SK-N-MC (cell line): ENCODE measurements at regions not wholly inside any gene's neighbourhood (a gene's known extent, or its start where the extent isn't known, plus 50 kb on each side); places are given as distances from the start of the nearest gene placed in this dataset.

Experiments
- DNase-seq: peaks from one replicate; pipeline ENCODE4 v3.0.0-alpha.2; 2011; ENCODE audit warnings: low read depth, low spot score
- H3K27ac ChIP-seq: fragments of 200-600 bp; sonication (generic); 2 replicates; pipeline ENCODE4 v1.5.1; 2016; ENCODE audit warnings: mixed run types
- H3K36me3 ChIP-seq: fragments of 200-600 bp; sonication (generic); 2 replicates; pipeline ENCODE4 v1.6.1; 2017; ENCODE audit warnings: antibody characterized with exemption, low read length, mixed read lengths; ENCODE audit not compliant: insufficient read depth
- H3K4me3 ChIP-seq: fragments of 200-600 bp; sonication (generic); 2 replicates; pipeline ENCODE4 v1.5.1; 2016
- H3K9ac ChIP-seq: fragments of 200-600 bp; sonication (generic); 2 replicates; pipeline ENCODE4 v1.8.0; 2017; ENCODE audit warnings: mixed run types, mixed read lengths; ENCODE audit not compliant: insufficient read length
- H3K9me3 ChIP-seq: fragments of 200-600 bp; sonication (generic); 2 replicates; pipeline ENCODE4 v1.6.1; 2017; ENCODE audit warnings: low read depth, mild to moderate bottlenecking, antibody characterized with exemption, low read length, moderate library complexity, mixed read lengths
- EZH2 ChIP-seq: fragments of 200-600 bp; sonication (generic); IDR thresholded peaks from one replicate; pipeline ENCODE4 v1.6.1; 2017; ENCODE audit warnings: antibody characterized with exemption
- FOXP2 ChIP-seq: optimal IDR thresholded peaks from 2 replicates; pipeline ENCODE3; 2011; ENCODE audit warnings: mild to moderate bottlenecking, moderate library complexity; ENCODE audit not compliant: insufficient read depth; ENCODE audit errors: extremely low read length, control extremely low read depth
- POLR2AphosphoS5 ChIP-seq: IDR thresholded peaks from 2 replicates; pipeline ENCODE4 v1.6.1; 2012; ENCODE audit warnings: mild to moderate bottlenecking, low read depth, low read length, borderline replicate concordance

DNA sequence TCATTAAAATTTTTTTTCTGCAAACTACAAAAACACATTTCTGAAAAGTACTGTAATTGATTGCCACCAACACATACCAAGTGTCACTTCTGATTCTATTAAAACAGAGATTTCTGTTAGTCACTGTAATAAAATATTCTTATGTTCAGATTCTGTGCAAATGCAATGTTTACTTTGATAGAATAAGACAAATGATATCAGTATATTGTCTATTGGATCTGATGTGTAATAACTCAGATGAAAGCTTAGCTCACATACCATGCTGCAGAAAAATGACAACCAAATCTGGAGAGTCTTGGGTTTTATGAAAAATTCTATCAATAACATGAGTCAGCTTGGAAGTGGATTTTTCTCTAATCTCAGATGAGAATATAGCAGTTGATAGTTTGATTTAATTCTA lies 963.8 kb upstream of the B3GALT2 start:
- H3K36me3 ChIP-seq = no peaks in the 10 kb centered on the region
- no peak overlapping the region for H3K9ac ChIP-seq
- TF ChIP-seq POLR2AphosphoS5 (no peak), FOXP2 (no peak), EZH2 (no peak)
- H3K27ac ChIP-seq = no peak overlapping the region
- H3K4me3 ChIP-seq = no peak overlapping the region
- H3K9me3 ChIP-seq = no peaks in the 10 kb centered on the region
- DNase-seq = no peak

DNA sequence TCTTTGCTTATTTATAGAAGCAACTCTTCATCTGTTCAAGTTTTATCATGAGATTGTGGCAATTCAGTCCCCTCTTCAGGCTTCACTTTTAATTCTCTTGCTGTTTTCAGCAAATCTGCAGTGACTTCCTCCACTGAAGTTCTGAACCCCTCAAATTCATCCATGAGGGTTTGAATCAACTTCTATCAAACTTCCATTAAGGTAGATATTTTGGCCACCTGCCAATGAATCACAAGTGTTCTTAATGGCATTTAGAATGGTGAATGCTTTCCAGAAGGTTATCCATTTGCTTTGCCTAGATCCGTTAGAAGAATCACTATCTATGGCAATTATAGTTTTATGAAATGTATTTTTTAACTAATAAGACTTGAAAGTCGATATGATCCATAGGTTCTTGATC lies 946.7 kb upstream of the B3GALT2 start:
- no peak for DNase-seq
- Histone ChIP-seq H3K36me3 (no peaks in the 10 kb centered on the region), H3K9me3 (no peaks in the 10 kb centered on the region), H3K4me3 (no peak overlapping the region), H3K27ac (no peak overlapping the region), H3K9ac (no peak overlapping the region)
- TF ChIP-seq POLR2AphosphoS5 = no peak
- TF ChIP-seq FOXP2 = no peak
- no peak for TF ChIP-seq EZH2

DNA sequence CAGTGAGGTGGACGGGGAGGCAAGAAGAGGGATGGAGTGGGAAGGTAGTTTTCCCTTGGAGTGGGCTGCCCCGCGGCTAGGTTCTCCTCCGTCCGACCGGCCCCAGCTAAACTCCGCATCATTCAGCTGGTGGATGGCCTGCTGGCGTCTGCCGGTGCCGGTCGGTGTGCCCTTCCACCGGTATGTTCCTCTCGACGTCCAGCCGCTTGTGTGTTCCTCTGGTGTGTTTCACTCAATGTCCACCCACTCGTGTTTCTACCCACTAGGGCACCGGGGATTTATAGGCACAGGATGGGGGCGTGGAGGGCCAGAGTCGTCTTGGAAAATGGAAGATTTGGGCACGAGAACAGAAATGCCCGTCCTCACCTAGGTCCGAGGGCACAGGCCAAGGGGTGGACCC lies 931.7 kb upstream of the B3GALT2 start:
- Histone ChIP-seq H3K9me3 (no peaks in the 10 kb centered on the region), H3K9ac (no peak overlapping the region), H3K27ac (no peak overlapping the region), H3K4me3 (no peak overlapping the region), H3K36me3 (no peaks in the 10 kb centered on the region)
- no peak for DNase-seq
- no peak for TF ChIP-seq EZH2

DNA sequence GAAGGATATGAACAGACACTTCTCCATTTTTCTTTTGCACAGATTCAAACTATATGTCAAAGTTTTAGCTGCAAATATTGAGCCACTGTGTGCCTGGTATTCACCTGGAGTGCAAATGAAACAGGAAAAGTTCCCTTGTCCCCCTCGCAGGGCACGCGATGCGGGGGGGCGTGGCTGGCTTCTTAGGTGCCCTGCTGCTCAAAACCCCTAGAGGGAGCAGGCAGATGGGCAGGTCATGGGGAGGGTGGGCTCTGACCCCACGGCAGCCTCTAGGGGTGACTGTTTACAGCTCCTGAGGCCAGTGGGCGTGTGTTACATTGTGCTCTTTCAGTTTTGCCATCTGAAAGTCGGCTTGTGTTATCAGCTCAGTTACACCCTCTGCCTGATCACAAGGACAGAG lies 931.2 kb upstream of the B3GALT2 start:
- H3K36me3 ChIP-seq = no peaks in the 10 kb centered on the region
- H3K9me3 ChIP-seq = no peaks in the 10 kb centered on the region
- TF ChIP-seq FOXP2 (no peak), POLR2AphosphoS5 (no peak)
- H3K9ac ChIP-seq = no peak overlapping the region
- DNase-seq = no peak
- no peak overlapping the region for H3K4me3 ChIP-seq
- no peak overlapping the region for H3K27ac ChIP-seq

DNA sequence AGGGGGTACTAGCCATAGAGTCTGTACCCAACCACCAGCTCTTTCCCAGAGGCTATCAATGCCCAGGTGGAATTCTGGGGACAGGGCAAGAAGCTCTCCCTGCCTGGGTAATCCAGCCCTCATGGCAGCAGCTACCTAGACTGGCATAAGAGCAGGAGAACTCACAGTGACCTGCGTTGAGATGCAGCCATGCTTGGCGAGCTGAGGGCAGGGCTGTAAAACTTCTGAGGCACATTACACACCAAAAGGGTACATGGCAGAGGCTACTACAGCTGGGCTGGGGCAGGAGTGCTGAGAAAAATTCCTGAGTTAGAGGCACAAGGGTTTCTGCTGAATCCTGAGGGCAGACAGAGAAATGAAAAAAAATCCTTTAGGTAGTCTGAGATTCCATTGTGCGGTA lies 927.9 kb upstream of the B3GALT2 start:
- H3K4me3 ChIP-seq = no peak overlapping the region
- H3K9ac ChIP-seq = no peak overlapping the region
- no peak overlapping the region for H3K27ac ChIP-seq
- H3K9me3 ChIP-seq = no peaks in the 10 kb centered on the region
- no peak for DNase-seq
- no peak for TF ChIP-seq FOXP2
- no peak for TF ChIP-seq POLR2AphosphoS5
- no peaks in the 10 kb centered on the region for H3K36me3 ChIP-seq

DNA sequence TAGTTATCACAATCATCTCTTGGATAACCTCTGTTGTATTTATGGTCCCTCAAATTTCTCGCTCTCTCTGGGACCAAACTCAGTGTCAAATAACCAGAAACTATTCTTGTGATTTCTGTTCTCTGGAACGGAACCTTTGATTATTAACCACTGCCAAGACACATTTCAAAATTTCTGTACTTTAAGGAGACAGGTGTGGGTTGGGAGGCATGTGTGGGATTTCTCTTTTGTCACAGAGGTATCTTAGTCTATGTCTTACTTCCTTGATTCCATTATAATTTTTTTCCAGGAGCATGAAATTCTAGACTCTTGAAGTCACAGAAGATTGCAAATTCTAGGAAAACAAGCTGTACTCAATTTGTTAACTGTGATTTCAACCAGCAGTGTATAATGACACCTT lies 919.0 kb upstream of the B3GALT2 start:
- TF ChIP-seq FOXP2 = no peak
- TF ChIP-seq EZH2 = no peak
- no peak for TF ChIP-seq POLR2AphosphoS5
- Histone ChIP-seq H3K4me3 (no peak overlapping the region), H3K9ac (no peak overlapping the region), H3K36me3 (no peaks in the 10 kb centered on the region), H3K27ac (no peak overlapping the region), H3K9me3 (no peaks in the 10 kb centered on the region)
- DNase-seq = no peak

DNA sequence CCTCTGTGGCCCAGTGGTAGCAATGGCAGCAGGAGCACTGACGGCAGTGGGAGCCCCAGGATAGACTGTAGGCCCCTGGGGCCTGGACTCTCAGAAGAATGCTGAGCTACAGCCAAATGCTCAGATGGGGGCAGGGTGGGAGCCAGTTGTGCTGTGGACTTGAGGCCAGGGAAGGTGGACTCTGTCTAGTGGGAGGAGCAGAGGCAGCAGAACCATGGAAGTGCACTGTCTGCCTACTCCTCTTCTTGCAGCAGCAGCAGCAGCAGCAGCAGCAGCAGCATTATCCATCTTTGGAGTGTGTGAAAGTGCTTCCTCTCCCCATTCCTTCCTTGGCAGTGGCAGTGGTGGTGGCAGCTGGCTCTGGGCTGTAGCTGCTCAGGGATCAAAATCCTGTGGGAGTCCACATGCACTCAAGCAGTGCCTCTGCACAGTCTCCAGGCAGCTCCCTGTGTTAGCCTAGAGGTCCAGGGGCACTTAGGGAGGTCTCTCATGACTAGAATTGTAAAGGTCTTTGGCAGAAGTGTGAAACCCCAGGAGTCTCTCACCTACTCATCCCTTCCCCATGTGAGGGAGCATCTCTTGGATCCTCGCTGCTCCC lies 917.9 kb upstream of the B3GALT2 start:
- TF ChIP-seq FOXP2 (no peak), EZH2 (no peak), POLR2AphosphoS5 (no peak)
- Histone ChIP-seq H3K9ac (no peak overlapping the region), H3K36me3 (no peaks in the 10 kb centered on the region), H3K4me3 (no peak overlapping the region), H3K27ac (no peak overlapping the region), H3K9me3 (no peaks in the 10 kb centered on the region)
- DNase-seq = no peak

DNA sequence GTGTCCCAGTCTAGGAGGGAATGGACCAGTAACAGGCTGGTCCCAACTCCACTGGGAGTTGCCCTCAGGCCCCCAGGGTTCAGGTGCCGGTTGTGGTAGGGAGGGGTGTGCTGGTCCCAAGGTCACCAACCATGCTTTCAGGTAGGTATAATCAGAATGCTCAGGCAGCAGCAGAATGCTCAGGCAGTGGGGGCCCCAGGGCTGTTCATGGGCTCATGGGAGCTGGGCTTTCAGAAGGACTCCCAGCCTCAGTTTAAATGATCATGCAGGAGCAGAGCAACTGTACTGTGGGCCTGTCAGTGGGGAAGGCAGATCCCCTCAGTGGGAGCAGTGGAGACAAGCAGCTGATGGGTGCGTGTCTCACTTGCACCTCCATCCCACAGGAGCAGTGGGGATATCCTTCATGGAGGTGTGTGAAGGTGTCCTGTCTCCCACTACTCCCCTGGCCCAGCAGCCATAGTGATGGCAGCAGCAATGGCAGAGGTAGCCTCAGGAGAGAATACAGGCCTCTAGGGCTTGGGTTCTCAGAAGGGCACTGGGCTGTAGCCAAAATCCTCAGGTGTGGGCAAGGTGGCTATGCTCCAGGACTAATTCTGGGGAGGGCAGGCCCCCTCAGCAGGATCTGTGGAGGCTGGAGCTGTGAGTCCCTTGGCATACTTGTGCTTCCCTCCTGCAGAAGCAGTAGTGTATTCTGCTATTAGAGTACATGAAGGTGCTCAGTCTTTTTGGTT lies 917.3 kb upstream of the B3GALT2 start:
- TF ChIP-seq POLR2AphosphoS5 (no peak), EZH2 (no peak), FOXP2 (no peak)
- no peak for DNase-seq

DNA sequence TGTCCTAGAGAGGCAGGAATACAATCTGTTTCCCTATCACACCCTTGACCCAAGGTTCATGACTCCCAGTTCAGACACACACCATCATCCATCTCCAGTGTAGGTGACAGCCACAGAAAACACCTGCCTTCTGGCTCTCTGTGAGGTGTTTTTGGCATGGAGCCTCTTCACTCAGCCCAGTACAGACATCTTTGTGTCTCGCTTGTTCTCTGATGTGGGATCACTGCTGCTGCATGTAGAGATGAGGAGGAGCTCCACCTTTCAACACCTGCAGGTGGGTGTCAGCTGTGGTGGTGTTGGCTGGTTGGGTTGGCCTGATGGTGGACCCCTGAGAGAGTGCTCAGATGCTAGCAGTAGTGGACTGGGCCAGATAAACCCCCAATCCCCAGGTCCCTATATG lies 916.7 kb upstream of the B3GALT2 start:
- Histone ChIP-seq H3K27ac (no peak overlapping the region), H3K4me3 (no peak overlapping the region), H3K9me3 (no peaks in the 10 kb centered on the region), H3K36me3 (no peaks in the 10 kb centered on the region), H3K9ac (no peak overlapping the region)
- no peak for DNase-seq
- TF ChIP-seq FOXP2 (no peak), EZH2 (no peak), POLR2AphosphoS5 (no peak)

More for the DNA sequence above, 917.3 kb upstream of the B3GALT2 start:
- Histone ChIP-seq H3K9me3 (no peaks in the 10 kb centered on the region), H3K27ac (no peak overlapping the region), H3K4me3 (no peak overlapping the region), H3K36me3 (no peaks in the 10 kb centered on the region), H3K9ac (no peak overlapping the region)
